Fibroblast of skin of left biceps (primary cell): ENCODE measurements at regions not wholly inside any gene's neighbourhood (a gene's known extent, or its start where the extent isn't known, plus 50 kb on each side); places are given as distances from the start of the nearest gene placed in this dataset.

Experiments used
- DNase-seq, 2 experiments: peaks; one replicate each; pipeline ENCODE4 v3.0.0-alpha.2; 2013; ENCODE audit warnings: low read depth in 2 of 2

DNA sequence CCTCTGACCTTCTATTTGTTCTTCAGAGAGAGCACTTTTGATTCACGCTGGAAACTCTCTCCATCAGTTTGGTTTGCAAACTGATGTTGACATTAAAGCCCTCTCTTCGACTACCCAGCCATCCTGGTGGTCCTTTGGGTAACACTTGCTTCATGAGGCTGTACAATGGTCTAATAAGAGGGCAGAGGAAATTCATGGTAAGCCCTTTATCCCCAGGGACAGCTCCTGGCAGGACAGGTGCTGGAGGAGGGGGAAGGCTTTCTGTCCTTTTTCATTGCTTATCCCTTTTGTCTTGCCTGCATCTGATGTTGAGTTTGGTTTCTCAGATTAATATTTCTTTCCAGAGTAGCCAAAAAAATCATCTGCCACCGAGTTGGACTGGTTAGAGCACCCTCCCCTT lies 52.1 kb upstream of the CD93 start:
- no peak for DNase-seq

DNA sequence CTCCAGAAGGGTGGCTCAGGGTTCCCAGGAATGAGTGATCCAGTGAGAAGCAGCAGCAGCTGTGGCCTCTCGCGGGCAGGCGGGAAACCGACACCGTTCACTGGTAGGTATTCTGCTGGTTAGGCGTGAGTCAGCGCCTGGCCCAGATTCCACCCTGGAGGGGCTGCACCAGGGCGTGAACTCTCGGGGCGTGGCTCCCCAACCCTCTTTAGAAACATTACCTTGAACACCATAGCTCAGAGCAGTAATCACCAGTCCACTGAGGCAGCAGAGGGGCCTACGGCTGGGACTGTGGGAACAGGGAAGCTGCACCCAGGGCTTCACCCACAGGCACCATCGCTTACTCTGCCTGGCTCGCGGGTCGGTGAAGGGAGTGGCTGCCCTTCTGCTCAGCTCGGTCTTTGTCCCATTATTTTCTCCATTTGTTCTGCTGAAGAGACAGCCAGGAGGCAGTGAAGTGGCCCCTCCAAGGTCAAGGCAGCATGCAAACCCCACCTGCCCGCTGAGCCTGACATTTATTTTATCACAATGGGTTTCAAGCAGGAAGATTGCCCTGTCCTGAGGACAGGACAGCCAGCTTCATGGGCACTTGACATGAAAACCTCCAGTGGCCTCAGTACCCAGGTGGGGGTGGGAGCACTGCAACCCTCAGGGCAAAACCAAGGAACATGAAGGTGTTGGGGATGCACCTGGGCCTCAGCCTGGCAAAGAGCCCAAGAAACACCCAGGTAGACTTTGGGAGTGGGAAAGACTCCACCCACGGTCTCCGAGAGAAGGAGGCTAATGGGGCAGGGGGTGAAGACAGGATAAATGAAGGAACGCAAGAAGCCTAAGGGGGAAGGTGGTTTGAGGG lies 51.0 kb upstream of the CD93 start:
- no peak for DNase-seq

DNA sequence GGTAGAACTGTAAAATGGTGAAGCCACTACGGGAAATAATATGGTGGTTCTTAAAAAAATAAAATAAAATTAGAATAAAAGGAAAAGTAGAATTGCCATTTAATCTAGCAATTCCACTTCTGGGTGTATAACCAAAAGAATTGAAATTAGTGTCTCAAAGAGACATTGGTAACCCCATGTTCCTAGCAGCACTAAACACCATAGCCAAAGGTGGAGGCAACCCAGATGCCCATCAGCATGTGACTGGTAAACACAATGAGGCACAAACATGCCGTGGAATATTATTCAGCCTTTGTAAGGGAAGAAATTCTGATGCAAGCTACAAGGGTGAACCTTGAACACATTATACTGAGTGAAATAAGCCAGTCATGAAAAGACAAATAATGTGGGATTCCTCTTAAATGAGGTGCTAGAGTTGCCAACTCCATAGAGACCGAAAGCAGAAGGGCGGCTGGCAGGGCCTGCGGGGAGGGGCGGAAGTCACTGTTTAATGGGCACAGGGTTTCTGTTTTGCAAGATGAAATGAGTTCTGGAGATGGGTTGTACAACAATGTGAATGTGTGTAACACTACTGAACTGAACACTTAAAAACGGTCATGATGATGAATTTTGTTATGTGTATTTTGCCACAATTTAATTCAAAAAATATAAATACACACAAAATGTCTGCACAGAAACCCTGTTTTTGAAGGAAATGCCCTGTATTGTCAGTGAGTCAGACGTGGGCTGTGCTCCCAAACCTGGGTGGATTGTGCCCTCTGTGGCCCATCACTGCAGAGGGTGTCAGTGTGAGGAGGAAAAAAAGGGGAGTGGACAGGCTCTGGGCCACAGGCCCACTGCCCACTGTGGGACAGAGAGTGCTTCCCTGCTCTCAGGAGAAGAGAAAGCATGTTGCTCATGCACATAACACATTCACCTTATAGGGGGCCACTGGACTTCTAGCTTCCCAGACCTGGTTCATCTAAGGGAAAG lies 49.6 kb upstream of the CD93 start:
- no peak for DNase-seq
